ENCODE measurements at regions not wholly inside any gene's neighbourhood (a gene's known extent, or its start where the extent isn't known, plus 50 kb on each side); places are given as distances from the start of the nearest gene placed in this dataset.

DNA sequence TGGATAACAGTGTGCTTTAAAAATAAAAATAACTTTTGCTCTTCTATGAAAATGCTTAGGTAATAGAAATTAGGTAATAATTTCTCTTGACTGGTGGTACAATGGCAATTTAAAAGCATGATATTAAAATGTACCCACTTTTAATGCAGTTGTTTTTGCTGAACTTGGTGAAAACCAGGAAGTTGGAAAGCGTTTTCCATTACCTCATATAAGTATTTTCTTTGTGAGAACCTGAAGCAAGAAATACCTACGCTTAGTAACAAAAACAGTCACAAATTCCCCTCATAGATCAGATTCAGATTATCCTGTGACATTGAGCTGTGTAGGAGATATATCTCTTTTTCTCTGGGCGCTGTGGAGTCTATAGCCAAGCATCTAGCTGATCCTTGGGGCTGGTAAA, 689.0 kb upstream of the FZD8 start:
- TF ChIP-seq, protein P1, sequence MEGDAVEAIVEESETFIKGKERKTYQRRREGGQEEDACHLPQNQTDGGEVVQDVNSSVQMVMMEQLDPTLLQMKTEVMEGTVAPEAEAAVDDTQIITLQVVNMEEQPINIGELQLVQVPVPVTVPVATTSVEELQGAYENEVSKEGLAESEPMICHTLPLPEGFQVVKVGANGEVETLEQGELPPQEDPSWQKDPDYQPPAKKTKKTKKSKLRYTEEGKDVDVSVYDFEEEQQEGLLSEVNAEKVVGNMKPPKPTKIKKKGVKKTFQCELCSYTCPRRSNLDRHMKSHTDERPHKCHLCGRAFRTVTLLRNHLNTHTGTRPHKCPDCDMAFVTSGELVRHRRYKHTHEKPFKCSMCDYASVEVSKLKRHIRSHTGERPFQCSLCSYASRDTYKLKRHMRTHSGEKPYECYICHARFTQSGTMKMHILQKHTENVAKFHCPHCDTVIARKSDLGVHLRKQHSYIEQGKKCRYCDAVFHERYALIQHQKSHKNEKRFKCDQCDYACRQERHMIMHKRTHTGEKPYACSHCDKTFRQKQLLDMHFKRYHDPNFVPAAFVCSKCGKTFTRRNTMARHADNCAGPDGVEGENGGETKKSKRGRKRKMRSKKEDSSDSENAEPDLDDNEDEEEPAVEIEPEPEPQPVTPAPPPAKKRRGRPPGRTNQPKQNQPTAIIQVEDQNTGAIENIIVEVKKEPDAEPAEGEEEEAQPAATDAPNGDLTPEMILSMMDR (IDR thresholded peaks at IDR 0.05) = no peak
- TF ChIP-seq POLR2A (IDR thresholded peaks at IDR 0.05) = no peak

All from upper lobe of left lung (tissue), 4 donors.